Nephron progenitor cell (in vitro differentiated cells): ENCODE measurements at regions not wholly inside any gene's neighbourhood (a gene's known extent, or its start where the extent isn't known, plus 50 kb on each side); places are given as distances from the start of the nearest gene placed in this dataset.

ENCODE experiments used
- DNase-seq: peaks from one replicate; pipeline ENCODE4 v3.0.0; 2021
- H3K27ac Mint-ChIP-seq: 2 replicates; pipeline ENCODE4 v1.8.0; 2021; ENCODE audit warnings: mild to moderate bottlenecking, moderate library complexity, mixed read lengths
- H3K27me3 Mint-ChIP-seq: 2 replicates; pipeline ENCODE4 v1.8.0; 2021; ENCODE audit warnings: mild to moderate bottlenecking, low read depth, mixed read lengths; ENCODE audit not compliant: poor library complexity
- H3K36me3 Mint-ChIP-seq: 2 replicates; pipeline ENCODE4 v1.8.0; 2021; ENCODE audit warnings: low read depth, mixed read lengths
- H3K4me1 Mint-ChIP-seq: 2 replicates; pipeline ENCODE4 v1.8.0; 2021; ENCODE audit warnings: mixed read lengths
- H3K4me3 Mint-ChIP-seq: 2 replicates; pipeline ENCODE4 v1.8.0; 2021; ENCODE audit warnings: mild to moderate bottlenecking, moderate library complexity, mixed read lengths
- H3K9me3 Mint-ChIP-seq: 2 replicates; pipeline ENCODE4 v1.8.0; 2021; ENCODE audit warnings: mild to moderate bottlenecking, moderate library complexity, mixed read lengths
- TF ChIP-seq, protein P1 (sequence below): fragments of 200-600 bp; sonication (generic); IDR thresholded peaks from 2 replicates; pipeline ENCODE4 v1.5.0; 2021; ENCODE audit warnings: antibody characterized with exemption

DNA sequence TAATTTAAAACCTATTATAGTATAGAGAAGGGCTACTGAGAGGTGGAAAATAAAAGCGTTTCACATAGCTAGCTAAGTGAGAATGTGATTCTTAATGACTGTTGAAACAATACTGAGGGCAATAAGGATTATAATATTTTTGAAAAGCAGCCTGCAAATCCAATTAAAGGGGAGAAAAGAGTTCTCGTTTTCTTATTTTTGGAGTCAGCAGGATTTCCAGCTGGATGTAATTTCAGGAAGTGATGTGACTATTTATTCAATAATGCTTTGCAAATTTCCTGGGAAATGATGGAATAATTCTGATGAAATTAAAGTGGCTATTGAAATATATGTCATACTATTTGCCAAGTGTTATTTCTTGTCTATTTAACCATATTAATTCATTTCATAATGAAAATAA, 279.1 kb downstream of the AEBP2 start:
- Mint-ChIP-seq H3K4me1 (no peaks in the 10 kb centered on the region), H3K9me3 (no peaks in the 10 kb centered on the region), H3K27ac (no peak overlapping the region), H3K27me3 (peaks cover 2% of the 10 kb centered on the region), H3K4me3 (no peak overlapping the region), H3K36me3 (no peaks in the 10 kb centered on the region)
- no peak for DNase-seq
- TF ChIP-seq, protein P1, sequence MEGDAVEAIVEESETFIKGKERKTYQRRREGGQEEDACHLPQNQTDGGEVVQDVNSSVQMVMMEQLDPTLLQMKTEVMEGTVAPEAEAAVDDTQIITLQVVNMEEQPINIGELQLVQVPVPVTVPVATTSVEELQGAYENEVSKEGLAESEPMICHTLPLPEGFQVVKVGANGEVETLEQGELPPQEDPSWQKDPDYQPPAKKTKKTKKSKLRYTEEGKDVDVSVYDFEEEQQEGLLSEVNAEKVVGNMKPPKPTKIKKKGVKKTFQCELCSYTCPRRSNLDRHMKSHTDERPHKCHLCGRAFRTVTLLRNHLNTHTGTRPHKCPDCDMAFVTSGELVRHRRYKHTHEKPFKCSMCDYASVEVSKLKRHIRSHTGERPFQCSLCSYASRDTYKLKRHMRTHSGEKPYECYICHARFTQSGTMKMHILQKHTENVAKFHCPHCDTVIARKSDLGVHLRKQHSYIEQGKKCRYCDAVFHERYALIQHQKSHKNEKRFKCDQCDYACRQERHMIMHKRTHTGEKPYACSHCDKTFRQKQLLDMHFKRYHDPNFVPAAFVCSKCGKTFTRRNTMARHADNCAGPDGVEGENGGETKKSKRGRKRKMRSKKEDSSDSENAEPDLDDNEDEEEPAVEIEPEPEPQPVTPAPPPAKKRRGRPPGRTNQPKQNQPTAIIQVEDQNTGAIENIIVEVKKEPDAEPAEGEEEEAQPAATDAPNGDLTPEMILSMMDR: no peak

DNA sequence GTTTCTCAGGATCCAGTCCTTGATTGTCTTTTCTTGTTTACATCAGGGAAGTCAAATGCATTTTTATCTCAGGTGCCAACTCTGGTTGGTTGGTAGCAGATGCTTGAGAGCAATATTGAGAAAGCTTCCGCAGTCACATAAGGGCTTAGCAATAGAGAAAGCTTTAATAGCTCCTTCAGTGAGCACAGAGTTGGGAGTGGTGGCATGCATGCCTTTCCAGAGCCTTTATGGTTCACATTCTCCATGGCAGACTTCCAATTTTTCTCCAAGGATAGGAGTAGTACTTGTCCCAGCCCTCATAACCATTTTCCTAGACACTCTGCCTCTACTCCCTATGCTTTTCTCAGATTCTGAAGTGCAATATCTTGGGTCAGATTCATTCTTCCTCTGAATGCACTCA, 280.4 kb downstream of the AEBP2 start:
- DNase-seq: no peak
- Mint-ChIP-seq H3K4me1 (no peaks in the 10 kb centered on the region), H3K27me3 (peaks cover 2% of the 10 kb centered on the region), H3K9me3 (peaks cover 4% of the 10 kb centered on the region), H3K4me3 (no peak overlapping the region), H3K27ac (no peak overlapping the region), H3K36me3 (no peaks in the 10 kb centered on the region)
- TF ChIP-seq, protein P1: no peak

DNA sequence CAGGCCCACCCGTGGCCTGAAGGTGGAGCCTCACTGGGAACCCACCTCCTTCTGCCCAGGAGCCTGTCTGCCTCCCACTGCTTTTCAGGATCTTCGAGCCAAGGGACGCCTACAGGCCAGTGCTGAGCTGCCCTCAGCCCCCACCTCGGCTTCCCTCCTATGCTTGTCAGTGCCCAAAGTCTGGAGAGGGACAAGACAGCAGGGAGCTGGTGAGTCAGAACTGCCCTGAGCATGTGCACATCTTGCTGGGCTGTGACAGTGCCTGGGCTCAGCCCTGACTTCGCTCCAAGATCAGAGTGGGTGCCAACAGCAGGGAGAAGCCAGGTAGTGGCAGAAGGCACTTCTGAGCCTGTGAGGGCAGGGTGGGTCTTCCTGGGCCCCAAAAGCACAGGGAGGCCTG, 286.8 kb downstream of the AEBP2 start:
- Mint-ChIP-seq H3K9me3 (peaks cover 7% of the 10 kb centered on the region), H3K4me1 (no peaks in the 10 kb centered on the region), H3K36me3 (no peaks in the 10 kb centered on the region), H3K4me3 (no peak overlapping the region), H3K27ac (no peak overlapping the region), H3K27me3 (no peaks in the 10 kb centered on the region)
- no peak for DNase-seq
- TF ChIP-seq, protein P1: no peak

DNA sequence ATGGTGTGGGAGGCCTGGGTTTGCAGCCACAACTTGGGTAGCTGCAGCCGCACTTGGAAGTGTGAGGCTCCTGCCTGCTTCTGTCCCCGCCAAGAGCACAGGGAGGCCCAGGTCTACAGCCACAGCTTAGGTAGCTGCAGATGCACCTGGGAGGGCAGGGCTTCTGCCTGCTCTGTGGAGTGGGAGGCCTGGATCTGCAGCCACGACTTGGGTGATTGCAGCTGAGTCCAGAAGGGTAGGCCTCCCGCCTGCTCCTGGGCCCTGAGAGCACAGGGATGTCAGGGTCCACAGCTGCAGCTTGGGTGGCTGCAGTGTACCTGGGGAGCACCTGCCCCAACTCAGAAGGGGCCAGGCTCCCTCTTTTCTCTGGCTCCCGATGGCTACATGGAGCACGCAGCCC, 287.3 kb downstream of the AEBP2 start:
- H3K9me3 Mint-ChIP-seq: peaks cover 7% of the 10 kb centered on the region
- H3K27me3 Mint-ChIP-seq: no peaks in the 10 kb centered on the region
- no peak for DNase-seq
- H3K4me3 Mint-ChIP-seq: no peak overlapping the region
- H3K4me1 Mint-ChIP-seq: no peaks in the 10 kb centered on the region
- TF ChIP-seq, protein P1: no peak
- H3K27ac Mint-ChIP-seq: no peak overlapping the region
- H3K36me3 Mint-ChIP-seq: no peaks in the 10 kb centered on the region

DNA sequence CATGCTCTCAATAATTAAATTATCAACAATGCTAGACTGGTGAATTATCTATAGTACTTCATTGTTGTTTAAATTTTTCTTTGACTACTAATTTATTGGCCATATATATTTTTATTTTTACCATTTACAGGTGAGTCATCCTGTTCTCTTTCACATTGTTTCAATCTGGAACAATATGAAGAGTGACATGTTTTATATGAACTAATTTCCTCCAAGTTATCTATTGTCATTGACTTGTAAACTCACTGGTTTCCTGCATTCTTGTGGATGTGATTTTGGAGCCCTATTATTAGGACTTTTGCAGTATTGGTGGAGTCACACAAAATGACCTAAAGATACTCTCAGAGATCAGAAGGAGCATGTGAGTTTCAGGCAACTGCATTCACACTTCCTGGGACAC, 297.7 kb downstream of the AEBP2 start:
- Mint-ChIP-seq H3K36me3 (no peaks in the 10 kb centered on the region), H3K27me3 (peaks cover 3% of the 10 kb centered on the region), H3K27ac (no peak overlapping the region), H3K4me3 (no peak overlapping the region), H3K9me3 (peaks cover 22% of the 10 kb centered on the region), H3K4me1 (no peaks in the 10 kb centered on the region)
- TF ChIP-seq, protein P1: no peak
- no peak for DNase-seq

DNA sequence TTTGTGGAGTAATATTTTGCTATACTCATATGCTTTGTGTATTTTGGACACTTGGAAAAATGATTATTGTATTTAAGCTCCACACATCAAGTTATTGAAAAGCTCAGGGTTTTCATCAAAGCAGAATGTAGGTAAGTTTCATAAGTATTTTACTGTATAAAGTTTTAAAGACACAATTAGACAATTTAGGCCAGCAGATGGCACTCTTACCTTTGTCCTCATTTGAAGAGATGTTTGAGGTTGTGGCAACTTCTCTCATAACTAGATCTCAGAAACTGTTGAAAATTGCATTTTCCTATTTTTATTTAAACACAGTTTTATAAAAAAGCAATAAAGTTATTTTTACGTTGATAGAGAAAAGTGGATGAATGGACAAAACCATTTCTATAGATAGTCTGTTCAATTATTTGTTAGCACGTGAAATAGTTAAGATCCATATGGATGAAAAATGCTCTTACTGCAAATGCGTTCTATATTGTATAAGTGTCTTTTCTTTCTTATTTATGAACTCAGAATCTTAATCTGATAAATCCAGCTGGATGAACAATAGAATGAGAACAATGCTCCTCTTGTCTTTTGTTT, 300.0 kb downstream of the AEBP2 start:
- H3K4me1 Mint-ChIP-seq: no peaks in the 10 kb centered on the region
- H3K4me3 Mint-ChIP-seq: no peak overlapping the region
- no peak overlapping the region for H3K27ac Mint-ChIP-seq
- peaks cover 3% of the 10 kb centered on the region for H3K27me3 Mint-ChIP-seq
- peak; percentile 40 for DNase-seq
- TF ChIP-seq, protein P1: peak; percentile 68
- H3K36me3 Mint-ChIP-seq: no peaks in the 10 kb centered on the region
- H3K9me3 Mint-ChIP-seq: peaks cover 11% of the 10 kb centered on the region
